SU-DHL-6 (cell line): ENCODE measurements at regions not wholly inside any gene's neighbourhood (a gene's known extent, or its start where the extent isn't known, plus 50 kb on each side); places are given as distances from the start of the nearest gene placed in this dataset.

Experiments used
- EZH2phosphoT487 ChIP-seq: fragments of 200-600 bp; sonication (generic), shearing (Covaris generic); conservative IDR thresholded peaks from 2 replicates; pipeline ENCODE4 v1.6.1; 2018; ENCODE audit warnings: mild to moderate bottlenecking, antibody characterized with exemption, low read length, moderate library complexity, mixed read lengths
- TF ChIP-seq, protein P1 (sequence below): fragments of 200-600 bp; sonication (generic); IDR thresholded peaks from one replicate; pipeline ENCODE4 v1.5.1; 2017; ENCODE audit warnings: antibody characterized with exemption, mild to moderate bottlenecking, low read length, moderate library complexity; ENCODE audit not compliant: insufficient read depth, poor library complexity, severe bottlenecking

DNA sequence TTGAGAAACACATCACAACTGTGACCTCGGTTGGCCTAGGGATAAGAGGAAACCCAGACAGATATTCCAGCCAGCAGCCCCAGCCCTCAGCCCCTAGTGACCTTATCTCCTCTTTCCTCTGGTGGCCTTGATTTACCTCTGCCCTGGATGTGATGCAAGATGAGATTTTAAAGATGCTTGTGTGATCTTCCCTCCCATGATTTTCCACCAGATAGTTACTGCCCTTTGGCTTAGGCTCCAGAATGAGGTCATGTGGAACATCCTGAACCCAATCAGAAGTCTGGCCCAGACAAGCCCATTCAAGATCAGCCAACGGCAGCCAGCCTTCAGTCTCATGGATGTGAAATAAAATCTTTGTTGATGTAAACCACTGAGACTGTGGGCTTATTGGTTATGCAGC is 104.0 kb downstream of the BANF2 start:
- TF ChIP-seq, protein P1, sequence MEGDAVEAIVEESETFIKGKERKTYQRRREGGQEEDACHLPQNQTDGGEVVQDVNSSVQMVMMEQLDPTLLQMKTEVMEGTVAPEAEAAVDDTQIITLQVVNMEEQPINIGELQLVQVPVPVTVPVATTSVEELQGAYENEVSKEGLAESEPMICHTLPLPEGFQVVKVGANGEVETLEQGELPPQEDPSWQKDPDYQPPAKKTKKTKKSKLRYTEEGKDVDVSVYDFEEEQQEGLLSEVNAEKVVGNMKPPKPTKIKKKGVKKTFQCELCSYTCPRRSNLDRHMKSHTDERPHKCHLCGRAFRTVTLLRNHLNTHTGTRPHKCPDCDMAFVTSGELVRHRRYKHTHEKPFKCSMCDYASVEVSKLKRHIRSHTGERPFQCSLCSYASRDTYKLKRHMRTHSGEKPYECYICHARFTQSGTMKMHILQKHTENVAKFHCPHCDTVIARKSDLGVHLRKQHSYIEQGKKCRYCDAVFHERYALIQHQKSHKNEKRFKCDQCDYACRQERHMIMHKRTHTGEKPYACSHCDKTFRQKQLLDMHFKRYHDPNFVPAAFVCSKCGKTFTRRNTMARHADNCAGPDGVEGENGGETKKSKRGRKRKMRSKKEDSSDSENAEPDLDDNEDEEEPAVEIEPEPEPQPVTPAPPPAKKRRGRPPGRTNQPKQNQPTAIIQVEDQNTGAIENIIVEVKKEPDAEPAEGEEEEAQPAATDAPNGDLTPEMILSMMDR: no peak
- TF ChIP-seq EZH2phosphoT487: no peak
